Parathyroid adenoma (tissue), 2 donors: ENCODE measurements at regions not wholly inside any gene's neighbourhood (a gene's known extent, or its start where the extent isn't known, plus 50 kb on each side); places are given as distances from the start of the nearest gene placed in this dataset.

Experiments used
- H2AFZ ChIP-seq: fragments of 300-600 bp; sonication (generic); one replicate; pipeline ENCODE4 v1.7.0; 2017; ENCODE audit warnings: antibody characterized with exemption, mild to moderate bottlenecking
- H3K27ac ChIP-seq: fragments of 300-600 bp; sonication (generic); one replicate; pipeline ENCODE4 v1.7.0; 2017
- H3K27me3 ChIP-seq: fragments of 300-600 bp; sonication (generic); one replicate; pipeline ENCODE4 v1.7.0; 2017; ENCODE audit warnings: low read length; ENCODE audit not compliant: control insufficient read depth, insufficient read depth
- H3K36me3 ChIP-seq: fragments of 300-600 bp; sonication (generic); one replicate; pipeline ENCODE4 v1.7.0; 2017; ENCODE audit warnings: low read length; ENCODE audit not compliant: control insufficient read depth, insufficient read depth
- H3K4me1 ChIP-seq: fragments of 300-600 bp; sonication (generic); one replicate; pipeline ENCODE4 v1.7.0; 2017; ENCODE audit warnings: control low read depth
- H3K4me2 ChIP-seq: fragments of 300-600 bp; sonication (generic); one replicate; pipeline ENCODE4 v1.7.0; 2017; ENCODE audit warnings: low read length
- H3K4me3 ChIP-seq: fragments of 300-600 bp; sonication (generic); one replicate; pipeline ENCODE4 v1.7.0; 2017; ENCODE audit warnings: low read depth, low read length
- H3K79me2 ChIP-seq: fragments of 300-600 bp; sonication (generic); one replicate; pipeline ENCODE4 v1.7.0; 2017; ENCODE audit warnings: control low read depth
- H3K9ac ChIP-seq: fragments of 300-600 bp; sonication (generic); one replicate; pipeline ENCODE4 v1.7.0; 2017; ENCODE audit warnings: mild to moderate bottlenecking
- H3K9me3 ChIP-seq: fragments of 300-600 bp; sonication (generic); one replicate; pipeline ENCODE4 v1.7.0; 2017; ENCODE audit warnings: low read length; ENCODE audit not compliant: control insufficient read depth
- CTCF ChIP-seq: fragments of 300-600 bp; sonication (generic); IDR thresholded peaks from one replicate; pipeline ENCODE4 v1.7.0; 2017; ENCODE audit warnings: antibody characterized with exemption, mild to moderate bottlenecking
- donor health status: primary hyperparathyroidism.

GRCh38 chr20:19858466-19859371 is 100.7 kb downstream of the RIN2 start:
- no peak overlapping the region for H2AFZ ChIP-seq
- no peak for TF ChIP-seq CTCF
- no peaks in the 10 kb centered on the region for H3K9me3 ChIP-seq
- H3K4me1 ChIP-seq, result peaks cover 3% of the 10 kb centered on the region
- no peak overlapping the region for H3K4me2 ChIP-seq
- no peaks in the 10 kb centered on the region for H3K79me2 ChIP-seq
- no peaks in the 10 kb centered on the region for H3K27me3 ChIP-seq
- no peaks in the 10 kb centered on the region for H3K36me3 ChIP-seq
- no peak overlapping the region for H3K27ac ChIP-seq
- no peak overlapping the region for H3K4me3 ChIP-seq
- no peak overlapping the region for H3K9ac ChIP-seq

DNA sequence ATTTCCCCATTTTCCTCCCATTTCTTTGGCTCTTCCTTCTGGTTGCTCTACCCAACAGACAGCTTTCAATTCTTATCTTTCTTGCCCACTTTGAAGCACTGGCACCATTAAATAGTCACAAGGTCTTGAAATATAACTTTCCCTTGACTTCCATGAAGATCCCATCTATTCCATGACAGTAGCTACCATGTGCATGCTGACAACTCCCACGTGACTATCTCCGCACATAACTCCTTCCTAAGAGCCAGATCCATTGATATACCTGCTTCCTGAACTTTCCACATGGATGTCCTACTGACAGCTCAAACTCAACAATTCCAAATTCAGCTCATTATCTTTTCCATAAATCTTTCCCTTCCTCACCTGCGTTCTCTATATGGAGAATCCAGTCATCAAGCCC is 101.4 kb downstream of the RIN2 start:
- Histone ChIP-seq H3K4me3 (no peak overlapping the region), H3K9ac (no peak overlapping the region), H3K27ac (no peak overlapping the region), H3K9me3 (no peaks in the 10 kb centered on the region), H3K27me3 (no peaks in the 10 kb centered on the region), H3K36me3 (no peaks in the 10 kb centered on the region), H3K4me1 (peaks cover 3% of the 10 kb centered on the region), H3K79me2 (no peaks in the 10 kb centered on the region), H2AFZ (no peak overlapping the region), H3K4me2 (no peak overlapping the region)
- no peak for TF ChIP-seq CTCF

GRCh38 chr20:19860737-19861136 is 102.7 kb downstream of the RIN2 start:
- no peak overlapping the region for H3K4me2 ChIP-seq
- H2AFZ ChIP-seq, result no peak overlapping the region
- H3K9me3 ChIP-seq, result no peaks in the 10 kb centered on the region
- no peaks in the 10 kb centered on the region for H3K36me3 ChIP-seq
- no peak overlapping the region for H3K4me3 ChIP-seq
- no peak overlapping the region for H3K27ac ChIP-seq
- no peak for TF ChIP-seq CTCF
- peaks cover 3% of the 10 kb centered on the region for H3K4me1 ChIP-seq
- H3K9ac ChIP-seq, result no peak overlapping the region
- no peaks in the 10 kb centered on the region for H3K79me2 ChIP-seq
- no peaks in the 10 kb centered on the region for H3K27me3 ChIP-seq

DNA sequence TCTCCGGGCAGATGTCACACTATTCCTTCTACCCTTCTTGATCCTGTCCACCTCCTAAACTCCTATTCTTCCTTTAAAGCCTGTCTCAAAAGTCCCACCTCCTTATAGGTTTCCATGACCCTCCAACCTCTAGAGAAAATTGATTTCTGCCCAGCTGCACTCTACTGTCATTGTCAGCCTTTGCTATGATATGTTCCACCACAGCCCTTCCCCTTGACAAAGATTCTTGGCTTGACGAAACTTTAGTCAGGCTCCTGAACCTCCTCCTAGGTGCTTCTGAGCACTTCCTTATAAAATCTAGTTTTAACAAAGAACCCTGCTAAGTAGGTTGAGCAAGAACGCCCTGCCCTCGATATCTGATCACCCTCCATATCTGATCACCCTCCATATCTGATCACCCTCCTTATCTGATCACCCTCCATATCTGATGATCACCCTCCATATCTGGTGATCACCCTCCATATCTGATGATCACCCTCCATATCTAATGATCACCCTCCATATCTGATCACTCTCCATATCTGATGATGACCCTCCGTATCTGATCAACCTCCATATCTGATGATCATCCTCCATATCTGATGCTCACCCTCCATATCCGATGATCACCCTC is 103.2 kb downstream of the RIN2 start:
- Histone ChIP-seq H3K4me1 (peaks cover 3% of the 10 kb centered on the region), H3K9ac (no peak overlapping the region), H3K4me2 (no peak overlapping the region), H3K36me3 (no peaks in the 10 kb centered on the region), H3K27me3 (no peaks in the 10 kb centered on the region), H3K4me3 (no peak overlapping the region), H3K9me3 (no peaks in the 10 kb centered on the region), H2AFZ (no peak overlapping the region), H3K27ac (no peak overlapping the region), H3K79me2 (no peaks in the 10 kb centered on the region)
- TF ChIP-seq CTCF, result no peak
